ENCODE measurements at regions not wholly inside any gene's neighbourhood (a gene's known extent, or its start where the extent isn't known, plus 50 kb on each side); places are given as distances from the start of the nearest gene placed in this dataset.

DNA sequence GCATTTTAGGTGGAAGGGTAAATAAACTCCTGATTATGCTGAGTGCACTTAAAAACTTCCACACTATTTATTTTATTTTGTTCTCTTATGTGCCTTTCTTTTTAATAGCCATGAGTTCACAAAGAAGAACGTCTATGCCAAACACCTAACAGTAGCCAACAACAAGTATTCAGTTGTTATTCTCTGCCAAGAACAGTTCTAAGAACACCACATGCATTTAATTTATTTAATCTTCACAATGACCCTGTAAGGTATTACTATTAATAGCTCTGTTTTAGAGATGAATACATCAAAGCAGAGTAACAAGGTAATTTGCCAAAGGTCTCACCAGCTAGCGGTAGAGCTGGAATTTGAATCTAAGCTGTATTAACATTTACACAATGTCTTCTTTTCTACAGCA lies 240.1 kb downstream of the ALG10B start:
- no peak for TF ChIP-seq POLR2A (IDR thresholded peaks at IDR 0.05)
- TF ChIP-seq, protein P1, sequence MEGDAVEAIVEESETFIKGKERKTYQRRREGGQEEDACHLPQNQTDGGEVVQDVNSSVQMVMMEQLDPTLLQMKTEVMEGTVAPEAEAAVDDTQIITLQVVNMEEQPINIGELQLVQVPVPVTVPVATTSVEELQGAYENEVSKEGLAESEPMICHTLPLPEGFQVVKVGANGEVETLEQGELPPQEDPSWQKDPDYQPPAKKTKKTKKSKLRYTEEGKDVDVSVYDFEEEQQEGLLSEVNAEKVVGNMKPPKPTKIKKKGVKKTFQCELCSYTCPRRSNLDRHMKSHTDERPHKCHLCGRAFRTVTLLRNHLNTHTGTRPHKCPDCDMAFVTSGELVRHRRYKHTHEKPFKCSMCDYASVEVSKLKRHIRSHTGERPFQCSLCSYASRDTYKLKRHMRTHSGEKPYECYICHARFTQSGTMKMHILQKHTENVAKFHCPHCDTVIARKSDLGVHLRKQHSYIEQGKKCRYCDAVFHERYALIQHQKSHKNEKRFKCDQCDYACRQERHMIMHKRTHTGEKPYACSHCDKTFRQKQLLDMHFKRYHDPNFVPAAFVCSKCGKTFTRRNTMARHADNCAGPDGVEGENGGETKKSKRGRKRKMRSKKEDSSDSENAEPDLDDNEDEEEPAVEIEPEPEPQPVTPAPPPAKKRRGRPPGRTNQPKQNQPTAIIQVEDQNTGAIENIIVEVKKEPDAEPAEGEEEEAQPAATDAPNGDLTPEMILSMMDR (IDR thresholded peaks at IDR 0.05): no peak

Data from right lobe of liver (tissue), 4 donors.